GM23338 (cell line): ENCODE measurements at regions not wholly inside any gene's neighbourhood (a gene's known extent, or its start where the extent isn't known, plus 50 kb on each side); places are given as distances from the start of the nearest gene placed in this dataset.

Source experiments
- ATAC-seq: fragments of 200-7000 bp; cut with Tn5 transposase; 3 replicates; pipeline ENCODE4 v1.9.1; 2020
- DNase-seq: peaks from one replicate; pipeline ENCODE4 v3.0.0-alpha.2; 2015; ENCODE audit warnings: low spot score
- H2AFZ ChIP-seq: fragments of 200-600 bp; sonication (generic); 2 replicates; pipeline ENCODE4 v1.8.0; 2016; ENCODE audit warnings: antibody characterized with exemption, mild to moderate bottlenecking, moderate library complexity
- H3F3A ChIP-seq: fragments of 200-600 bp; sonication (generic); replicated peaks from 2 replicates; pipeline ENCODE4 v1.8.0; 2017; ENCODE audit warnings: antibody characterized with exemption, mixed run types, low read depth
- H3K27ac ChIP-seq: fragments of 200-600 bp; sonication (generic); 2 replicates; pipeline ENCODE4 v1.6.1; 2016; ENCODE audit warnings: low read depth
- H3K27me3 ChIP-seq: fragments of 200-600 bp; sonication (generic); 2 replicates; pipeline ENCODE4 v1.8.0; 2016; ENCODE audit warnings: mild to moderate bottlenecking, mixed run types, moderate library complexity; ENCODE audit not compliant: insufficient read depth
- H3K36me3 ChIP-seq: fragments of 200-600 bp; sonication (generic); 2 replicates; pipeline ENCODE4 v1.8.0; 2016; ENCODE audit warnings: mild to moderate bottlenecking; ENCODE audit not compliant: insufficient read depth
- H3K4me1 ChIP-seq: fragments of 200-600 bp; sonication (generic); 2 replicates; pipeline ENCODE4 v1.8.0; 2016; ENCODE audit warnings: mild to moderate bottlenecking, moderate library complexity; ENCODE audit not compliant: insufficient read depth
- H3K4me2 ChIP-seq: fragments of 200-600 bp; sonication (generic); 2 replicates; pipeline ENCODE4 v1.7.1; 2017; ENCODE audit warnings: mixed run types
- H3K4me3 ChIP-seq: fragments of 200-600 bp; sonication (generic); 2 replicates; pipeline ENCODE4 v1.6.1; 2016; ENCODE audit warnings: mixed run types
- H3K79me2 ChIP-seq: fragments of 200-600 bp; sonication (generic); replicated peaks from 2 replicates; pipeline ENCODE4 v1.8.0; 2017; ENCODE audit warnings: mild to moderate bottlenecking; ENCODE audit not compliant: insufficient read depth
- H3K9me2 ChIP-seq: fragments of 200-600 bp; sonication (generic); 2 replicates; pipeline ENCODE4 v1.8.0; 2017; ENCODE audit not compliant: insufficient read depth
- H4K20me1 ChIP-seq: fragments of 200-600 bp; sonication (generic); replicated peaks from 2 replicates; pipeline ENCODE4 v1.8.0; 2017; ENCODE audit warnings: mild to moderate bottlenecking; ENCODE audit not compliant: insufficient read depth
- H3K27ac Mint-ChIP-seq: 2 replicates; pipeline ENCODE4 v1.8.0; 2020; ENCODE audit warnings: inconsistent platforms, mild to moderate bottlenecking, moderate library complexity, mixed read lengths
- H3K27me3 Mint-ChIP-seq: 3 replicates; pipeline ENCODE4 v1.8.0; 2022; ENCODE audit warnings: low read depth, mild to moderate bottlenecking, moderate library complexity, mixed read lengths, inconsistent platforms; ENCODE audit not compliant: insufficient read depth, poor library complexity
- H3K36me3 Mint-ChIP-seq: 3 replicates; pipeline ENCODE4 v1.8.0; 2021; ENCODE audit warnings: low read depth, mild to moderate bottlenecking, inconsistent platforms, moderate library complexity, mixed read lengths
- H3K4me1 Mint-ChIP-seq: 3 replicates; pipeline ENCODE4 v1.8.0; 2020; ENCODE audit warnings: mild to moderate bottlenecking, inconsistent platforms, mixed read lengths
- H3K4me3 Mint-ChIP-seq: 3 replicates; pipeline ENCODE4 v1.8.0; 2021; ENCODE audit warnings: moderate library complexity, mild to moderate bottlenecking, inconsistent platforms, mixed read lengths
- H3K9me3 Mint-ChIP-seq: 3 replicates; pipeline ENCODE4 v1.8.0; 2020; ENCODE audit warnings: moderate library complexity, mild to moderate bottlenecking, inconsistent platforms, mixed read lengths
- CREB1 ChIP-seq: fragments of 250-450 bp; sonication (Bioruptor Pico); IDR thresholded peaks from 2 replicates; pipeline ENCODE4 v1.5.0; 2020; ENCODE audit warnings: low read depth, mild to moderate bottlenecking, moderate library complexity
- CTCF ChIP-seq, 2 experiments: fragments of 200-600 bp in 1 of 2; sonication (generic) in 1 of 2; conservative IDR thresholded peaks; 2 replicates each; pipeline versions ENCODE4 v1.5.1 to v1.6.1; 2016 to 2017; ENCODE audit warnings: antibody characterized with exemption in 2 of 2, low read depth in 2 of 2, mild to moderate bottlenecking in 2 of 2, moderate library complexity in 1 of 2
- EZH2 ChIP-seq: fragments of 200-600 bp; sonication (generic); IDR thresholded peaks from one replicate; pipeline ENCODE4 v1.8.0; 2017; ENCODE audit warnings: antibody characterized with exemption, mild to moderate bottlenecking, low read depth; ENCODE audit not compliant: unreplicated experiment
- EZH2phosphoT487 ChIP-seq: fragments of 200-600 bp; sonication (generic); IDR thresholded peaks from one replicate; pipeline ENCODE4 v1.8.1; 2018; ENCODE audit warnings: antibody characterized with exemption; ENCODE audit not compliant: unreplicated experiment
- JUNB ChIP-seq: IDR thresholded peaks from one replicate; pipeline ENCODE4 v1.6.1; 2016; ENCODE audit warnings: antibody characterized with exemption; ENCODE audit not compliant: unreplicated experiment
- NANOG ChIP-seq: IDR thresholded peaks from 2 replicates; pipeline ENCODE4 v1.6.1; 2016; ENCODE audit warnings: antibody characterized with exemption, borderline replicate concordance
- POLR2AphosphoS5 ChIP-seq: IDR thresholded peaks from 2 replicates; pipeline ENCODE4 v1.6.1; 2016; ENCODE audit warnings: antibody characterized with exemption, low read depth
- REST ChIP-seq: IDR thresholded peaks from one replicate; pipeline ENCODE4 v1.6.1; 2018; ENCODE audit warnings: antibody characterized with exemption; ENCODE audit not compliant: unreplicated experiment
- STAT1 ChIP-seq: IDR thresholded peaks from one replicate; pipeline ENCODE4 v1.6.1; 2016; ENCODE audit warnings: antibody characterized with exemption; ENCODE audit not compliant: unreplicated experiment
- ZNF114 ChIP-seq: fragments of 250-450 bp; sonication (Bioruptor Pico); IDR thresholded peaks from 2 replicates; pipeline ENCODE4 v1.5.0; 2020; ENCODE audit warnings: mild to moderate bottlenecking, moderate library complexity
- ZNF331 ChIP-seq: fragments of 250-450 bp; sonication (Bioruptor Pico); IDR thresholded peaks from 2 replicates; pipeline ENCODE4 v1.5.0; 2020; ENCODE audit warnings: low read depth, mild to moderate bottlenecking, moderate library complexity
- ZNF462 ChIP-seq: fragments of 250-450 bp; sonication (Bioruptor Pico); IDR thresholded peaks from 2 replicates; pipeline ENCODE4 v1.5.0; 2020; ENCODE audit warnings: mild to moderate bottlenecking, moderate library complexity

GRCh38 chr2:89849731-89850130, 1158.3 kb downstream of the RPIA start (continued):
- no peak for TF ChIP-seq ZNF462 (CRISPR knock-in tag)

- H3K4me3 Mint-ChIP-seq, result no peak overlapping the region
- no peak overlapping the region for H3K27ac ChIP-seq
- ATAC-seq, result no peak
Measured at GRCh38 chr2:89850481-89850880, 1159.0 kb downstream of the RPIA start.

More at GRCh38 chr2:89850481-89850880, 1159.0 kb downstream of the RPIA start:
- H3K36me3 Mint-ChIP-seq, result peaks cover 51% of the 10 kb centered on the region
- peaks cover 63% of the 10 kb centered on the region for H3K9me3 Mint-ChIP-seq
- peaks cover 13% of the 10 kb centered on the region for H3K36me3 ChIP-seq
- no peaks in the 10 kb centered on the region for H3F3A ChIP-seq
- H3K27ac Mint-ChIP-seq, result no peak overlapping the region
- H3K27me3 Mint-ChIP-seq, result peaks cover 9% of the 10 kb centered on the region
- H3K79me2 ChIP-seq, result no peaks in the 10 kb centered on the region
- TF ChIP-seq STAT1 (no peak), ZNF331 (CRISPR knock-in tag) (no peak), REST (no peak), CTCF (conservative IDR thresholded peaks at IDR 0.05; ENCODE audit: low read depth in 2 of 2) (no peak), NANOG (no peak), EZH2 (no peak), ZNF114 (CRISPR knock-in tag) (no peak), EZH2phosphoT487 (no peak), CREB1 (no peak), JUNB (no peak), POLR2AphosphoS5 (no peak)
- H3K4me1 Mint-ChIP-seq, result no peaks in the 10 kb centered on the region
- no peaks in the 10 kb centered on the region for H3K27me3 ChIP-seq
- H4K20me1 ChIP-seq, result no peaks in the 10 kb centered on the region
- DNase-seq, result no peak
- H3K4me3 ChIP-seq, result no peak overlapping the region
- no peak overlapping the region for H2AFZ ChIP-seq
- H3K4me1 ChIP-seq, result no peaks in the 10 kb centered on the region
- no peaks in the 10 kb centered on the region; the same call in 1 of the 2 replicates for H3K9me2 ChIP-seq
- no peak overlapping the region for H3K4me2 ChIP-seq
